Right forelimb (tissue), 1 donor: ENCODE measurements at regions not wholly inside any gene's neighbourhood (a gene's known extent, or its start where the extent isn't known, plus 50 kb on each side); places are given as distances from the start of the nearest gene placed in this dataset.

Source experiments
- DNase-seq: peaks from one replicate; pipeline ENCODE4 v3.0.0-alpha.2; 2018

- DNase-seq, result no peak
Measured at GRCh38 chr6:11284996-11285395, 52.5 kb upstream of the NEDD9 start.

GRCh38 chr6:11283629-11284028 lies 51.2 kb upstream of the NEDD9 start:
- no peak for DNase-seq

- DNase-seq, result no peak
Measured at GRCh38 chr6:11282875-11283274, 50.4 kb upstream of the NEDD9 start.
